Memory B cell (primary cell): ENCODE measurements at regions not wholly inside any gene's neighbourhood (a gene's known extent, or its start where the extent isn't known, plus 50 kb on each side); places are given as distances from the start of the nearest gene placed in this dataset.
A peak's percentile ranks its signal among the peaks of the same experiment; 100 is the strongest.

Experiments
- ATAC-seq: fragments of 150-1000 bp; cut with Tn5 transposase; 2 replicates; pipeline ENCODE4 v1.10.0; 2021; ENCODE audit warnings: low read depth, mild to moderate bottlenecking, moderate library complexity
- DNase-seq, 2 donors: peaks; one replicate each; pipeline ENCODE4 v3.0.0; 2022; ENCODE audit warnings: low spot score in 2 of 2
- H3K27ac Mint-ChIP-seq: one replicate; pipeline ENCODE4 v1.8.0; 2022; ENCODE audit warnings: mild to moderate bottlenecking, moderate library complexity, mixed read lengths
- H3K27me3 Mint-ChIP-seq: one replicate; pipeline ENCODE4 v1.8.0; 2022; ENCODE audit warnings: mixed read lengths
- H3K36me3 Mint-ChIP-seq: one replicate; pipeline ENCODE4 v1.8.0; 2022; ENCODE audit warnings: mild to moderate bottlenecking, mixed read lengths
- H3K4me1 Mint-ChIP-seq: one replicate; pipeline ENCODE4 v1.8.0; 2022; ENCODE audit warnings: mixed read lengths
- H3K4me3 Mint-ChIP-seq: one replicate; pipeline ENCODE4 v1.8.0; 2022; ENCODE audit warnings: mild to moderate bottlenecking, moderate library complexity, mixed read lengths
- H3K9me3 Mint-ChIP-seq: one replicate; pipeline ENCODE4 v1.8.0; 2022; ENCODE audit warnings: mixed read lengths

DNA sequence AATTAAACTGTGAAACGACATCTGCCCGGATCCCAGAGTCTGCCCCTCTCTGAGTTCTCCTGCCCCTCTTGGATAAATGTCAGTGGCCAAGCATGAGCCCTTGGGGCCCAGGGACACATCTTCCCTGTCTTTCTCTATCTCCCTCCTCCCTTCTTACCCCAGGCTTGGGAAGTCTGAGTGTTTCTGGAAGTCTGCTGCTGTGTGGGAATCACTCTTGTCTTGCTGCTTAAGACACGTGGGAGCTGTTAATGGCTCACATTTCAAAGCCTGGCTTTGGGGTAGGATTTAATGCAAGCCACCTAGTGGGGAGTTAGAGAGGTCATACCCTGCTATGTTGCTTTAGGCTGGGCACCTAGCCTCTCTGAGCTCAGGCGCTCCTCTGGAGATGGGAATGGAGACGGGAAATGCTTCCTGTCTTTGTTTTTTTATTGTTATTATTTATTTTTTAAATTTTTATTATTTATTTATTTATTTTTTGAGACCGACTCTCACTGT is 218.5 kb upstream of the CIBAR2 start:
- H3K4me3 Mint-ChIP-seq, result no peak overlapping the region
- peaks cover 27% of the 10 kb centered on the region for H3K27me3 Mint-ChIP-seq
- H3K36me3 Mint-ChIP-seq, result peaks cover 2% of the 10 kb centered on the region
- DNase-seq, result peak in 1 of 2 donors; percentile 29
- H3K9me3 Mint-ChIP-seq, result peaks cover 2% of the 10 kb centered on the region
- H3K27ac Mint-ChIP-seq, result peak overlapping the region; percentile 50
- ATAC-seq, result peak; percentile 79
- peaks cover 13% of the 10 kb centered on the region for H3K4me1 Mint-ChIP-seq

DNA sequence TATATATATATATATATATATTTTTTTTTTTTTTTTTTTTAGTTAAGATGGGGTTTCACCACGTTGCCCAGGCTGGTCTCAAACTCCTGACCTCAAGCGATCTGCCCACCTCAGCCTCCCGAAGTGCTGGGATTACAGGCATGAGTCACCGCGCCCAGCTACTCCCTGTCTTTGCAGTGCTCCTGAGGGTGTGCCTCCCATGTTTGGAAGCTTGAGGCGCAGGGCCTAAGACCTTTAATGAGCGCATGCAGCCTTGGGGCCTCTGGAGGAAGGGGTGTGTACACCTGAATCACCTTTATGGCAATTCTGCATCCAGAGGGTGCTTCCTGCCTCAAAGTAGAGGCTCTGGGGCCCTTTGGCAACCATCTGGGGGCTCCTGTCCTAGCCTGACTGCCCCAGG is 219.4 kb upstream of the CIBAR2 start:
- Mint-ChIP-seq H3K4me1 (peaks cover 9% of the 10 kb centered on the region), H3K27me3 (peaks cover 26% of the 10 kb centered on the region), H3K4me3 (no peak overlapping the region), H3K9me3 (no peaks in the 10 kb centered on the region), H3K27ac (no peak overlapping the region), H3K36me3 (no peaks in the 10 kb centered on the region)
- DNase-seq, result no peak
- ATAC-seq, result no peak

GRCh38 chr16:85332175-85332574 is 219.9 kb upstream of the CIBAR2 start:
- Mint-ChIP-seq H3K4me3 (no peak overlapping the region), H3K4me1 (peaks cover 9% of the 10 kb centered on the region), H3K9me3 (no peaks in the 10 kb centered on the region), H3K27ac (no peak overlapping the region), H3K27me3 (peaks cover 28% of the 10 kb centered on the region), H3K36me3 (no peaks in the 10 kb centered on the region)
- DNase-seq (no peak), ATAC-seq (no peak)

DNA sequence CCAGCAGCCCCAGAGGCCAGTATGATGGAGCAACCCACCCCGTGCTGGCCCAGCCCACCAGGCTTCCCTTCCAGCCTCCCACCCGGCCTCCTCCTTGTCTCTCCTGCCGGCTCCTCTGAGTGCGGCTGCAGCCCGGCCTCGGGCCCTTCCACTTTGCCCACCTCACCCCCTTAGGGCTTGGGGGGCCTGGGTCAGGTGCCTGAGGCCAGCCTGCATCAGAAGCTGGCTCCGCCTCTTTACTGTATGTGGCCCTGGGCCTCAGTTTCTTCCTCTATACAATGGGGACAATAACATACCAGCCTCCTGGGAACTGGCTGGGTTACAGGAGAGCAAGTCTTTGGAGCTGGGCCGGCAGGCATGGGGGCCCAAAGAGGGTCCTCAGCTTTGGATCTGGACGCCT is 221.1 kb upstream of the CIBAR2 start:
- ATAC-seq (no peak), DNase-seq (no peak)
- Mint-ChIP-seq H3K27ac (no peak overlapping the region), H3K4me1 (peaks cover 9% of the 10 kb centered on the region), H3K4me3 (no peak overlapping the region), H3K36me3 (no peaks in the 10 kb centered on the region), H3K9me3 (no peaks in the 10 kb centered on the region), H3K27me3 (peaks cover 32% of the 10 kb centered on the region)

- ATAC-seq, result no peak
- H3K9me3 Mint-ChIP-seq, result no peaks in the 10 kb centered on the region
- H3K36me3 Mint-ChIP-seq, result no peaks in the 10 kb centered on the region
- no peak overlapping the region for H3K4me3 Mint-ChIP-seq
- H3K27ac Mint-ChIP-seq, result no peak overlapping the region
- H3K4me1 Mint-ChIP-seq, result peaks cover 9% of the 10 kb centered on the region
- DNase-seq, result no peak
- peaks cover 34% of the 10 kb centered on the region for H3K27me3 Mint-ChIP-seq
Measured at GRCh38 chr16:85333744-85334640, 221.7 kb upstream of the CIBAR2 start.

DNA sequence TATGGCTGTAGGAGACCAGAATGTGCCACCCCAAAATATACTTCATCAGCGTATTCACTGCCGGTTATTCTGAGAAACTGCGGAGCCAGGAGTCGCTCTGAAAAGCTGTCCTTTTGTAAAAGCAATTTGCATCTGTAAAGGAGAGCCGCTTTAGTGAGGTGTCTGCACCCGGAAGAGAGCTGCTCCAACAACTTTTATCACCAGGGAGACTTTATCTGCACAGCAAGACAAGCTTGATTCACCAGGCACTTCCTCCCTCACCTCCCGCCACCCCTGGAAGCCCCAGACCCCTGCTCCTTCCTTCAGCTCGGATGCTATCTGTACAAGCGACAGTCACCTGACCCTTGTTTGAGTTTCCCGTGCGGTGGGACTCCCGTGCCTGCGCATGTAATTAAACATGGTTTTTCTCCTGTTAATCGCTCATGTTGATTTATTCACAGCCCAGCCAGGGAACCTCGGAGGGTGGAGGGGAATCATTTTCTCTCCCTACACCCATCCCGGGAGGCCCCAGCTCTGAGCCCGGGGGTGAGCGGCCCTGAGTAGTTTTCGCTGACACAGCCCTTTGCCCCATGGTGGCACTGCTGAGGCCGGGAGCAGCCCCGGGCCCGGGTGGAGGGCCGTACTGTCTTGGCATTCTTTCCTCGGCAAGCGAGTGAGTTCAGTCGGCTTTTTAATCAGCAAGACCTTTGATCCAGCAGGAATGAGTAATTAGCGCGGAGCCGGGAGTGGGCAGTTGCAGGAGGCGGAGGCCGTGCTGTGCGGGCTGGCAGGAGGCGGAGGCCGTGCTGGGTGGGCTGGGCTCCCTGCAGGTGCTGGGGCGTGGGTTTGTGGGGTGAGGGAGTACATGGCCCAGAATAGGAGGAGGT is 222.7 kb upstream of the CIBAR2 start:
- ATAC-seq (no peak), DNase-seq (no peak)
- Mint-ChIP-seq H3K4me1 (peaks cover 8% of the 10 kb centered on the region), H3K36me3 (no peaks in the 10 kb centered on the region), H3K27me3 (peaks cover 35% of the 10 kb centered on the region), H3K9me3 (no peaks in the 10 kb centered on the region), H3K27ac (no peak overlapping the region), H3K4me3 (peak overlapping the region; percentile 43)

DNA sequence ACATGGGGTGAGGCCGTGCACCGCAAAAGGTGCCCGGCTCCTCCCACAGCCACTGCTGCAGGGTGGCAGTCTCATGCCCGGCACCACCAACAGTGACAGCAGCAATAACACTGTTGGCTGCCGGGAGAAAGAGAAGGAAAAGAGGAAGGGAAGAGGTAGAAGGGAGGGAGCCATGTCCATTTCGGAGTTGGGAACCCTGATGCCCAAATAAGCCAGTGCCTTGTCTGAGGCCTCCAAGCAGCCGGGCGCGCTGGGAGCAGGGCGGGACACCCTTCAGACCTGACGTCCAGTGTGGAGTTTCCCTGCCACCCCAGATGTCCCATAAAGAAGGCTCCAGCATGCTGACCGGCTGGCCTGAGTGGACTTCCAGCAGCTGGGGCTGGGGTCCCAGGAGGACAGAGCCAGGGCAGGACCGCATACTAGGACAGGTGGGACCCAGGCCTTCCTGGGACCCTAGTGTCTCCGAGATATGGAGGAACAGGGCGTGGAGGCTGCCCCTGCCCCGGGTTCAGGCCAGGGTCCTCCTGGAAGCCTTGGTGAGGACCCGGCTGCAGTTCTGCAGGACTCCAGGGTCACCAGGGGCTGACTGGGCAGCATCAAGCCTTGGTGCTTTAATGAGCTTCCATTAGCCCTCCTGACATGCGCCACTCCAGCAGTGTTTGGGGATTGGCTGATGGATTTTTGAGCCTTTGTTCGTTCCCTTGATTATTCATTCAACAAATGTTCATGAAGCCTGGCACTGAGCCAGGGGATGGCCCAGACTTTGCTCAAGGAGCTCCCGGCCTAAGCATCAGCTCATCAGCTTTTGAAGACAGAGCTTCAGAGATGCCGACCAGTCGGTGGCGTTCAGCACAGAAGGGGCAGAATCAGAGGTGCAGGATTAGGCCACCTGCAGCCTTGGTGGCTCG is 223.6 kb upstream of the CIBAR2 start:
- H3K36me3 Mint-ChIP-seq, result no peaks in the 10 kb centered on the region
- no peak overlapping the region for H3K4me3 Mint-ChIP-seq
- DNase-seq, result no peak
- peaks cover 2% of the 10 kb centered on the region for H3K4me1 Mint-ChIP-seq
- ATAC-seq, result no peak
- no peaks in the 10 kb centered on the region for H3K9me3 Mint-ChIP-seq
- H3K27me3 Mint-ChIP-seq, result peaks cover 30% of the 10 kb centered on the region
- no peak overlapping the region for H3K27ac Mint-ChIP-seq

GRCh38 chr16:85337910-85338637 is 225.8 kb upstream of the CIBAR2 start:
- no peak for DNase-seq
- no peaks in the 10 kb centered on the region for H3K9me3 Mint-ChIP-seq
- no peaks in the 10 kb centered on the region for H3K36me3 Mint-ChIP-seq
- H3K27ac Mint-ChIP-seq, result no peak overlapping the region
- peaks cover 27% of the 10 kb centered on the region for H3K27me3 Mint-ChIP-seq
- peaks cover 2% of the 10 kb centered on the region for H3K4me1 Mint-ChIP-seq
- H3K4me3 Mint-ChIP-seq, result no peak overlapping the region
- ATAC-seq, result no peak

GRCh38 chr16:85338638-85338982 is 226.3 kb upstream of the CIBAR2 start:
- peaks cover 2% of the 10 kb centered on the region for H3K4me1 Mint-ChIP-seq
- ATAC-seq (no peak), DNase-seq (no peak)
- H3K27me3 Mint-ChIP-seq, result peaks cover 27% of the 10 kb centered on the region
- no peaks in the 10 kb centered on the region for H3K9me3 Mint-ChIP-seq
- H3K27ac Mint-ChIP-seq, result no peak overlapping the region
- H3K4me3 Mint-ChIP-seq, result no peak overlapping the region
- no peaks in the 10 kb centered on the region for H3K36me3 Mint-ChIP-seq

DNA sequence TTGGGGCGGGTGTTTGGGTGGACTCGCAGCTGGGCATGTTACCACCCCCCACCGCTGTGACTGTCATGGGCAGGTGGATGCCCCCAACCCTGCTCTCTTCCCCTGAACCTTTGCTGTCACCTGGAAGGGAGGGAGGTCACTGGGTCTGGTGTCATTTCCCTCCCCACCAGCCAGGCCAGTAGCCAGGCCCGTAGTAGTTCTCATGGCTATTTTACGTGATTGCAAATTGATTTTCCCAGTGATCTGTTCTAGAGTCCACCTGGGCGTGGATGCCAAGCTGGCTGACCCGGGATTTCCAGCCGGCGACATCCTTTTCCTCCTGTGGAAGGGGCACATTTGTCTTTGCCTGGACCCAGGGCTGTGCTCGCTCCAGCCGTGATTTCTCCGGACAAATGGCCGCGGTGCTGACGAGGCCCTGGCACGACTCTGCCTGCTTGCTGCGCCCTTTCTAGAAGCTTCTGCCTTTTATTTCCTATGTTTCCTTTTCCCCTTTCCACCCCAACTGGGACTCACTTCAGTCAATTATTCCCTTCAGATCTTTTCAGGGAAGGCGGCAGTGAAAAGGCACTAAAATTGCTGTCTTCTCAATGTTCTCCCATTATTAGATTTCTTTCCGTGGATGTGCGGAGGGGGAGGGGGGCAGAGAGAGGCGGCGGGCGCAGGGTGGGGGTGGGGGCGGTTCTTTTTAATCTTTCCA is 226.9 kb upstream of the CIBAR2 start:
- DNase-seq, result no peak
- Mint-ChIP-seq H3K36me3 (no peaks in the 10 kb centered on the region), H3K4me3 (no peak overlapping the region), H3K27ac (no peak overlapping the region), H3K9me3 (no peaks in the 10 kb centered on the region), H3K4me1 (no peaks in the 10 kb centered on the region), H3K27me3 (peaks cover 26% of the 10 kb centered on the region)
- no peak for ATAC-seq

DNA sequence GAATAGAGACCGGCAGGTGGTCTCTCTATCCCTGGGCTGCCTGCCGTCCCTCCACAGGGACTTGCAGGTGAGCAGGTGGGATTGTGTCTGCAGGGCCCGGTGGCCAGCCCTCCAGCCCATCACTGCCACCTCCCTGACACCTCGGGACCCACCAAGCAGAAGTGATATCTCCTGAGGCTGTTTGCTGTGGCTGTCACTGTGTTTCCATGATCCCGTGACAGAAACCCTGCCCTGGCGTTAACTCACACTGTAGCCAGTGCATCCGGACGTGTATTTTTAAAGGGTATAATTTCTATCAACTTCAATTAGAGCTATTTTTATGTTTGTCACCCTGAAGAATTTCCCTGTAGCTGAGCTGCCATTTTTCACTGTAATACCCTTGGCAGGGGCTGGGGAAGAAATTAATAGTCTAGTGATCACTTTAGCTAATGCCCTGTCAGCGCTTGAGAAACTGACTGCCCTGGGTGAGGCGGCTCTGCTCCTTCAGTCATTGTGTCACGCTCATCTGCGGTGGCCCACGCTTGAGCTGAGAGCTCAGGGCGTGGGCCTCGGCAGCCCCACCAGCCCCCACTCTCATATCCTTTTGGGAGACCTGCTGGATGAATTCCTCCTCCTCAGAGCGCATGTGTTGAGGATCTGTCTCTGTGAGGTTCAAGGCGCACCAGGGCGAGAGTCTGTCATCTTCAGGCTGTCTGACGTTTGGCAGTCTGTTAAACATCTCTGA is 229.9 kb upstream of the CIBAR2 start:
- Mint-ChIP-seq H3K27ac (no peak overlapping the region), H3K36me3 (no peaks in the 10 kb centered on the region), H3K27me3 (peaks cover 30% of the 10 kb centered on the region), H3K4me1 (peaks cover 5% of the 10 kb centered on the region), H3K4me3 (no peak overlapping the region), H3K9me3 (peaks cover 10% of the 10 kb centered on the region)
- ATAC-seq (no peak), DNase-seq (no peak)

DNA sequence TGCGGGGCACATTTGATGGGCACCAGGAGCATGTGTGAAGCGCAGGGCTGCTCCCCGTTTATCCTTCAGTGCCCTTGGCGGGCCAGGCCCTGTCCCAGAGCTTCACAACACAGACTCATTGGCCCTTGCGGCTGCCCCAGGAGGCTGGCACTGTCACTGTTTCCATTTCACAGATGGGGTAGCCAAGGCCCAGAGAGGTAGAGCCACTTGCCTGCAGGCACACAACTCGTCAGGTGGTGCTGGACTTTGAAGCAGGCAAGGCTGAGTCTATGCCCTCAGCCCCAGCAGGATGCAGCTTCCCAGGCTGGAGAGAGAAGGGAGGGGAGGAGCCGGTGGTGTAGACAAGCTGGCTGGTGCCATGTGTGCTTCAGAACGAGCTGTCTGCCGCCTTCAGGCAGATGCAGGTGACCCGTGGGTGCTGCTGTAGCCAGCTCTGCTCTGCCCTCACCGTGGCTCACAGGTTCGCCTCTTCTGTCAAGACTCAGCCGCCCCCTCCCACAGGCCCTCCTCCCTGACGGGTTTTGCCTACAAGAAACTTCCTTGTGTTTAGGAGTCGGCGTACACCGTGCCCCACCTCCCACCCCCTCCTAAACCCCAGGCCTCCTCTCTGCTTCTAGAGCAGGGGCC is 232.3 kb upstream of the CIBAR2 start:
- Mint-ChIP-seq H3K9me3 (peaks cover 10% of the 10 kb centered on the region), H3K27me3 (peaks cover 20% of the 10 kb centered on the region), H3K36me3 (no peaks in the 10 kb centered on the region), H3K4me3 (no peak overlapping the region), H3K4me1 (peaks cover 5% of the 10 kb centered on the region), H3K27ac (no peak overlapping the region)
- DNase-seq (no peak), ATAC-seq (no peak)
